Ovary (tissue), 3 donors: ENCODE measurements at regions not wholly inside any gene's neighbourhood (a gene's known extent, or its start where the extent isn't known, plus 50 kb on each side); places are given as distances from the start of the nearest gene placed in this dataset.

Experiments
- CTCF ChIP-seq, 3 donors: fragments of 450-650 bp in 2 of 3; fragments of 200-600 bp in 1 of 3; IDR thresholded peaks; one replicate each; pipeline versions ENCODE4 v1.5.1 to v1.8.0; 2016 to 2022; ENCODE audit warnings: antibody characterized with exemption in 3 of 3, mild to moderate bottlenecking in 1 of 3
- POLR2A ChIP-seq: fragments of 450-650 bp; IDR thresholded peaks from one replicate; pipeline ENCODE4 v1.6.1; 2017; ENCODE audit warnings: antibody characterized with exemption, mild to moderate bottlenecking, moderate library complexity
- donor health status: DM: no; HTN: no; CAD: no.

- no peak for TF ChIP-seq CTCF (IDR thresholded peaks at IDR 0.05)
- TF ChIP-seq POLR2A: no peak
Observed at GRCh38 chr5:117686926-117687325, 1112.3 kb upstream of the SEMA6A start.
